ENCODE measurements at regions not wholly inside any gene's neighbourhood (a gene's known extent, or its start where the extent isn't known, plus 50 kb on each side); places are given as distances from the start of the nearest gene placed in this dataset.
"Not testable (repeated sequence)": the region's sequence is repeated elsewhere in the genome, so short reads cannot be mapped to it uniquely, and the experiment has no call there.

DNA sequence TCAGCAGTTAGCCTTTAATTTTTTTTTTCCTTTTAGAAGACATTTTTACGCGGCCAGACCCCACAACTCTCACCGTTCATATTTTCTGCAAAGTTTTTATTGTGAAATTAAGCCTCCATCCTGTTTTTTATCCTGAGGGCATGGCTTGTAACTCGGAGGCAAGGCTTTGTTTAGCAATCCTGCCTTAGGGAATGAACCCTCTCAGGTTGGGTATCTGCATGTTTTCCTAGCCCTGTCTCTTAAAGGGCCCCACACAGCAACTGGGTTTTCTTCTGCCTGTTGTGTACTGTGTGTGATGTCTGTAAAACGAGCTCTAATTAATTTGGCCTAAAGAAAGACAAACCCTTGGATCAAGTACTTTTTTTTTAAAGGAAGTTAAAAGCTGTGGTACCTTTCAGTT lies 130.2 kb upstream of the COBL start:
- DNase-seq (ENCODE audit: low read depth) = no peak

DNA sequence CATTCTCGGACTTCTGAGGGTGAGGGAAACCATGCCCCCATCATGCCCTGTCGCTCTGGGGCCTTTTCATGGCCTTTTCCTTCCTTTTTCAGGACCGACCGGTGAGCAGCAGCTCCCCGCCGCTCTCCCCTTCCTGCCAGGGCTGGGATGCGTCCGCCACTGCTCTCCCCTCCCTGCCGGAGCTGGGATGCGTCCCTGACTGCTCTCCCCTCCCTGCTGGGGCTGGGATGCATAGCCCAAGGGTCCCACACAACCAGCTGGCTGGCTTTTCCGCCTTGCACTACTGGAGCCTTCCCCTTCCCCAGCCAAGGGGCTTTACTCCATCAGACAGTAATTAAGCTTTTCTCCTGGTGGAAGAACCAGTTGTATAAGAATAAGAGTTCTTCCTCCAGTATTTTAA lies 129.7 kb upstream of the COBL start:
- no peak for DNase-seq (ENCODE audit: low read depth)

GRCh38 chr7:51444936-51445335 lies 128.3 kb upstream of the COBL start:
- no peak for DNase-seq (ENCODE audit: low read depth)

GRCh38 chr7:51430480-51431086 lies 114.0 kb upstream of the COBL start:
- peak; percentile 9 for DNase-seq (ENCODE audit: low read depth)

- DNase-seq (ENCODE audit: low read depth) = no peak
These were observed 111.7 kb upstream of the COBL start for GRCh38 chr7:51428217-51428887.

GRCh38 chr7:51426163-51426562 lies 109.6 kb upstream of the COBL start:
- DNase-seq (ENCODE audit: low read depth) = no peak

- not testable (repeated sequence) for DNase-seq (ENCODE audit: low read depth)
These were observed 93.3 kb upstream of the COBL start for GRCh38 chr7:51409934-51410333.

DNA sequence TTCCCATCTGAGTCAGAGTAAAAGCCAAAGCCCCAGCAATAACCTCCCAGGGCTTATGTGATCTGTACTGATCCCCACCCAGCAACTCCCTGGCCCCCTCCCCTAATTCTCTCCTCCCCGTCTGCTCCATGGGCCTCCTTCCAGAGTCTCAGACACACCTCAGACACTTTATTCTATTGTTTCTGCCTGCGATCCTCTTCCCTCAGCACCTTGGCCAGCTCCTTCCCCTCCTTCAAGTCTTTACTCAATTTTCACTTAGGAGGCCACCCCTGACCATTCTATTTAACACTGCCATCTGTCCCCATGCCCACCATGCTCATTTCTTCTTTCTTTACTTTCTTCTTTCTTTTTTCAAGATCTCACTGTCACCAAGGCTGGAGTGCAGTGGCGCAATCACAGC lies 81.0 kb upstream of the COBL start:
- not testable (repeated sequence) for DNase-seq (ENCODE audit: low read depth)

DNA sequence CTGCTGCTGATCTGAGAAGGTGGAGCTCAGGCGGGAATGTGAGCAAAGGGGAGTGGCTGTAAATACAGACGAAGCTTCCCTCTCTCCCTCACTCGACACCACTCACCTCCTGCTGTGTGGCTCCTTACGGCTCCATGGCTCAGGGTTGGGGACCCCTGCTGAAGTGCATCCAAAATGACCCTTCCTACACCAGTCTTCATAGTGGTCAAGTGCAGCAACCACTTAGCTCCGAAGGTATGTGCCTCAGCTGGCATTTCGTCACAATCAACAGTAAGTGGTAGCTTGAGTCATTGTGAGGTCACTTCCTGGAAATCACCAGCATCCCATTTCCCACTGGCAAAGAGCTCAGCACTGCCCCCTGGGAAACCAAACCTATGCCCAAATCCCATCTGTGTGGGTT lies 76.4 kb upstream of the COBL start:
- DNase-seq (ENCODE audit: low read depth) = not testable (repeated sequence)

- not testable (repeated sequence) for DNase-seq (ENCODE audit: low read depth)
These were observed 73.3 kb upstream of the COBL start for GRCh38 chr7:51389952-51390351.

GRCh38 chr7:51389216-51389812 lies 72.7 kb upstream of the COBL start:
- DNase-seq (ENCODE audit: low read depth) = not testable (repeated sequence)

- DNase-seq (ENCODE audit: low read depth) = not testable (repeated sequence)
These were observed 71.6 kb upstream of the COBL start for GRCh38 chr7:51388241-51388640.

GRCh38 chr7:51386806-51387568 lies 70.4 kb upstream of the COBL start:
- DNase-seq (ENCODE audit: low read depth) = not testable (repeated sequence)

DNA sequence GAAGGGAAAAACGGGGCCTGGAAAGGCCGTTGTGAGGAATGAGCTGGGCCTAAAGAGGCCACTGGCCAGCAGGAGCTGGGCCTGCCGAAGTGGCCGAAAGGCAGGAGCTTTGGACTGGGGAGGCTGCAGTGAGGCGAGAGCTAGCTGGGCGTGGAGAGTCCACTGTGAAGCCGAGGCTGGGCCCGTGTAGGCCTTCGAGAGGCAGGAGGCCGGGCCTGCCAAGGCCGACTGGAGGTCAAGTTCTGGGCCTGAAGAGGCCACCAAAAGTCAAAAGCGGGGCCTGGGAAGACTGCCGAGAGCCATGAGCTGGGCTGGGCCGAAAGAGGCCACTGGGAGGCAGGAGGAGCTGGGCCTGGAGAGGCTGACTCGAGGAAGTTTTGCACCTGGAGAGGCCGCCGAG lies 69.6 kb upstream of the COBL start:
- DNase-seq (ENCODE audit: low read depth) = not testable (repeated sequence)

- DNase-seq (ENCODE audit: low read depth) = not testable (repeated sequence)
These were observed 65.6 kb upstream of the COBL start for GRCh38 chr7:51382243-51382642.

DNA sequence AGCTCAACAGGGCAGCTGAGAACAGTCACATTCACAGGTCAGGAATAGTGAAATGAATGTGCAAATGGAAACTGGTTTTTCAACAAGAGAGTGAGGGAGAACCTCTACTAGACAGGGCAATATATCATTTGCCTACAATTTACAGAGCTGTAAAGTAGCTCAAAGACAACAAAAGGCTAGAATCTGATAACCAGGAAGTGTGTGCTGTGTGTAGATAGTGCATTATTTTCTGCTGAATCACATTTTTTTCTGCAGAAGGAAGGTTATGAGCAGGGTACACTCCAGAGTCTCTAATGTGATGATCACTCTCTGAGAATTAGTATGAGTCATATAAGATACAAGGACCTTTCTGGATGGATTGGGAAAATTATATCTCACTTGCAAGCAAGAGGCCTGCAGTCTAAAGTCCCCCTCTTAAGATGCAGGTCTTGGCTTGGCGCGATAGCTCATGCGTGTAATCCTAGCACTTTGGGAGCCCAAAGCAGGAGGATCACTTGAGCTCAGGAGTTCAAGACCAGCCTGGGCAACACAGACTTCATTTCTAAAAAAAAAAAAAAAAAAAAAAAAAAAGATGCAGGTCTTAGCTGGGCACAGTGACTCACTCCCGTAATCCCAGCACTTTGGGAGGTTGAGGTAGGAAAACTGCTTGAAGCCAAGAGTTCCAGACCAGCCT lies 59.9 kb upstream of the COBL start:
- peak; percentile 68 for DNase-seq (ENCODE audit: low read depth)

DNA sequence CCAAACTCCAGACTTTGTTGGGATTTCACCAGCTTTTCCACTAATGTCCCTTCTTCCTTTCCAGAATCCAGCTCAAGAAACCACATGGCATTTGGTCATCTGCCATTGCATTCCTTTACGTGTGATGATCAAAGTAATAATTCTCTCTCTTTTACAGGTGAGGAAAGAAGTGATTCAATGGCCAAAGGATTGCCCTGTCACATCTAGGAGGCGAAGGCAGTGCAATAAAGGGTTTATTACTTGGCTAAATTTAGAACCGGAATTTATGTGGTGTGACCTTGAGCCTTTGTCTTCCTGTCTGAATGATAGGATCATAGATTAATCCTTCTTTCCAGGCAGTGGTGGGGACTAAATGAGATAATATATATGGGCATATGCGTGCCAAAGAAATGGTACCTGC lies 58.3 kb upstream of the COBL start:
- no peak for DNase-seq (ENCODE audit: low read depth)

GRCh38 chr7:51373607-51374006 lies 57.0 kb upstream of the COBL start:
- not testable (repeated sequence) for DNase-seq (ENCODE audit: low read depth)

- no peak for DNase-seq (ENCODE audit: low read depth)
These were observed 53.1 kb upstream of the COBL start for GRCh38 chr7:51369746-51370145.

DNA sequence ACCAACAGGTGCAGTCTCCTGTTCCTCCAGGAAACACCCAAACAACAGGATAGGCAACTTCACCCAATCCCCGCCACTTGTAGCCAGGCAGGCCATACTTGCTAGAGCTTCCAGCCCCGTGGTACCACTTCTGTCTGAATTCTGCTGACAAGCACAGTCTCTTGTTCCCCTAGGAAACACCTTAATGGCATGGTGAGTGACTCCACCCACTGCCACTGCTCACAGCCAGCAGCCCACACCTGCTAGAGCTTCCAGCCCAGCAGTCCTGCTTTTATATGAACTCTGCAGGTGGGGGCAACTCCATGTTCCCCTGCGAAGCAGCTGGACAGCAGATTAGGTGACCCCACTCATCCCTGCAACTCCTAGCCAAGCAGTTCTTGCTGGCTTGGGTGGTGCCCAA lies 52.6 kb upstream of the COBL start:
- not testable (repeated sequence) for DNase-seq (ENCODE audit: low read depth)

- DNase-seq (ENCODE audit: low read depth) = no peak
These were observed 51.7 kb upstream of the COBL start for GRCh38 chr7:51368334-51368733.

DNA sequence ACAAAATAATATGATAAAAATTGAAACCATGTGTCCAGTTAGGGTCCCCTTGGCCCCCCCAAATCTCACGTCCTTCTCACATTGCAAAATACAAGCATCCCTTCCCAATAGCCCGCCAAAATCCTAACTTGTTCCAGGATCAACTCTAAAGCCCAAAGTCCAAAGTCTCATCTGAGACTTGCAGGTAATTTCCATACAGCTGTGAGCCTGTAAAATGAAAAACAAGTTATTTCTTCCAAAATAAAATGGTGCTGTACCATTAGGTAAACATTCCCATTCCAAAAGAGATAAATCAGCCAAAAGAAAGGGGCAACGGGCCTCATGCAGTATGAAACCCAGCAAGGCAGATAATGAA lies 51.0 kb upstream of the COBL start:
- DNase-seq (ENCODE audit: low read depth) = no peak

All from HS-5 (cell line).